EL (cell line): ENCODE measurements at regions not wholly inside any gene's neighbourhood (a gene's known extent, or its start where the extent isn't known, plus 50 kb on each side); places are given as distances from the start of the nearest gene placed in this dataset.
"Not testable (repeated sequence)": the region's sequence is repeated elsewhere in the genome, so short reads cannot be mapped to it uniquely, and the experiment has no call there.

Source experiments
- DNase-seq: peaks from one replicate; pipeline ENCODE4 v3.0.0-alpha.2; 2016

GRCh38 chr10:60508037-60508436 lies 118.4 kb upstream of the ANK3 start:
- DNase-seq = no peak

GRCh38 chr10:60502621-60503020 lies 112.9 kb upstream of the ANK3 start:
- DNase-seq = no peak

- DNase-seq = no peak
These were observed 109.3 kb upstream of the ANK3 start for GRCh38 chr10:60498985-60499384.

GRCh38 chr10:60497364-60497763 lies 107.7 kb upstream of the ANK3 start:
- no peak for DNase-seq

- DNase-seq = no peak
These were observed 106.5 kb upstream of the ANK3 start for GRCh38 chr10:60496181-60496580.

GRCh38 chr10:60495338-60496055 lies 105.8 kb upstream of the ANK3 start:
- DNase-seq = peak; percentile 51

GRCh38 chr10:60494774-60495173 lies 105.1 kb upstream of the ANK3 start:
- DNase-seq = no peak

GRCh38 chr10:60491162-60491561 lies 101.5 kb upstream of the ANK3 start:
- no peak for DNase-seq

- DNase-seq = no peak
These were observed 100.3 kb upstream of the ANK3 start for GRCh38 chr10:60490013-60490412.

GRCh38 chr10:60488111-60488669 lies 98.5 kb upstream of the ANK3 start:
- DNase-seq = no peak

- DNase-seq = no peak
These were observed 97.9 kb upstream of the ANK3 start for GRCh38 chr10:60487543-60487942.

- no peak for DNase-seq
These were observed 95.3 kb upstream of the ANK3 start for GRCh38 chr10:60485025-60485424.

- peak; percentile 87 for DNase-seq
These were observed 91.3 kb upstream of the ANK3 start for GRCh38 chr10:60480865-60481563.

GRCh38 chr10:60479305-60480020 lies 89.8 kb upstream of the ANK3 start:
- DNase-seq = peak; percentile 6

GRCh38 chr10:60476451-60476850 lies 86.8 kb upstream of the ANK3 start:
- DNase-seq = no peak

- no peak for DNase-seq
These were observed 83.9 kb upstream of the ANK3 start for GRCh38 chr10:60473557-60473956.

- no peak for DNase-seq
These were observed 80.4 kb upstream of the ANK3 start for GRCh38 chr10:60470091-60470490.

GRCh38 chr10:60469147-60469546 lies 79.5 kb upstream of the ANK3 start:
- not testable (repeated sequence) for DNase-seq

- DNase-seq = no peak
These were observed 77.5 kb upstream of the ANK3 start for GRCh38 chr10:60467202-60467546.

GRCh38 chr10:60466267-60467201 lies 76.9 kb upstream of the ANK3 start:
- DNase-seq = peak; percentile 57

- peak; percentile 47 for DNase-seq
These were observed 76.1 kb upstream of the ANK3 start for GRCh38 chr10:60465801-60466200.

- DNase-seq = no peak
These were observed 75.0 kb upstream of the ANK3 start for GRCh38 chr10:60464659-60465058.

- DNase-seq = no peak
These were observed 74.1 kb upstream of the ANK3 start for GRCh38 chr10:60463746-60464145.
